NT2/D1 (cell line): ENCODE measurements at regions not wholly inside any gene's neighbourhood (a gene's known extent, or its start where the extent isn't known, plus 50 kb on each side); places are given as distances from the start of the nearest gene placed in this dataset.

Experiments used
- YY1 ChIP-seq: IDR thresholded peaks from 2 replicates; pipeline ENCODE4 v1.6.1; 2011; ENCODE audit not compliant: insufficient read length, insufficient read depth
- ZNF274 ChIP-seq: IDR thresholded peaks from 2 replicates; pipeline ENCODE4 v1.6.1; 2011; ENCODE audit warnings: mild to moderate bottlenecking, low read depth, low read length

DNA sequence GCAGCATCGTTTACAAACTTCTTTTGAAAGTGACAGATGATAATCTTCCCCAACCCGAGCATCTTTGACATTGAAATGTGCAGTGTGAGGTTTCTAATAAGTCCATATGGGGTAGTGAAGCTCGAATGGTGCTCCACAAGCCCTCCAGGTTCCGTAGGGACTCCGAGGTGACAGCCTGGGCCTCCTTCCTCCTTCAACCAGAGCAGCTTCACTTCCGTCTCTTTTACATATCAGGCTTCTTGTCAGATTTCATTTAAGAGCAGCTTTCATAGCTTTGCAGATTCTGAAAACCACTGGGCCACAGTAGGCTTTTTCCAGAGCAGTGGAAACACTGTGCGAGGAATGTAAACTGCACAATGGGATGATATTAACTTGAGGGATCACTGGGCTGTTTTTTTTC is 103.6 kb upstream of the CPM start:
- no peak for TF ChIP-seq YY1
- TF ChIP-seq ZNF274 = no peak
